ENCODE measurements at regions not wholly inside any gene's neighbourhood (a gene's known extent, or its start where the extent isn't known, plus 50 kb on each side); places are given as distances from the start of the nearest gene placed in this dataset.

DNA sequence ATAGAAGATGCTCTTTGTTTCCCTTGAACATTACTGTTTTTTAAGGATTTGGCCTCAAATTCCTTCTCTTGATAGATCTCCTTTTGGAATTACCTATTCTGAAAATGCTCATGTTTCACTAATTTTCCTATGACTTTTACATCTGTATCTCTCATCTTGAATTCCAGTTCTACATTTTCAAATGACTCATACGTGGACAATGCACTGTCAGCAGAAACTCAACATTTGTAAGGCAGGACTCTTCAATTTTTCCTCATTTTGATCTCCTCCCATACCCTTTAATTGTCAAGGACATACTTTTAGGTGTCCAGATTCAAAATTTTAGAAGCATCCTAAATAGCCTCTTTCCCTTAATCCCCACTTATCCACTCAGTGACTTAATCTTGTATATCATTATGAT is 341.0 kb upstream of the RASGRP1 start:
- H3K79me1 ChIP-seq (ENCODE audit: low read depth, low read length), result no peaks in the 10 kb centered on the region
- H3K27ac ChIP-seq (ENCODE audit: low read depth, low read length), result no peak overlapping the region
- no peak overlapping the region for H2AK5ac ChIP-seq (ENCODE audit: low read depth, low read length)
- H3K18ac ChIP-seq (ENCODE audit: extremely low read depth, low read length), result no peak overlapping the region
- ChIA-PET POLR2A (ENCODE audit: partially characterized antibody) (no interaction called here), CTCF (ENCODE audit: partially characterized antibody) (no interaction called here)
- no peaks in the 10 kb centered on the region for H3K79me2 ChIP-seq (ENCODE audit: control insufficient read depth in 1 of 2, insufficient read depth in 2 of 2, low read length in 2 of 2)
- no peak overlapping the region for H2BK12ac ChIP-seq (ENCODE audit: low read depth, low read length)
- 86% methylated on average over 1 of the region's 1 CpG; no CpG with 5 or more reads in 1 of the 2 experiments for WGBS, 2 experiments (ENCODE audit: extremely low coverage in 1 of 2, insufficient coverage in 1 of 2, insufficient read length in 1 of 2, insufficient replicate concordance in 2 of 2, low coverage in 1 of 2, low lambda C conversion rate in 2 of 2, missing lambda C conversion rate in 1 of 2)
- no peaks in the 10 kb centered on the region for H3K27me3 ChIP-seq (replicated peaks in 1 of 4; ENCODE audit: control insufficient read depth in 3 of 4, extremely low read depth in 1 of 4, insufficient read depth in 3 of 4, low read length in 3 of 4)
- H3K14ac ChIP-seq (ENCODE audit: insufficient read length), result no peak overlapping the region
- H3K36me3 ChIP-seq (ENCODE audit: control insufficient read depth in 2 of 4, insufficient read depth in 4 of 4, low read length in 3 of 4), result no peaks in the 10 kb centered on the region
- H2BK20ac ChIP-seq (ENCODE audit: low read length), result no peak overlapping the region
- no peak overlapping the region for H4K91ac ChIP-seq (replicated peaks; ENCODE audit: insufficient read length, low read length)
- H2BK120ac ChIP-seq (replicated peaks; ENCODE audit: low read depth, low read length), result no peak overlapping the region
- DNase-seq (ENCODE audit: low read depth in 1 of 2, low spot score in 2 of 2), result no peak
- H3K9ac ChIP-seq (replicated peaks in 1 of 4; ENCODE audit: extremely low read depth in 1 of 4, low read depth in 3 of 4, low read length in 3 of 4), result no peak overlapping the region
- no peak for FAIRE-seq
- H3K23ac ChIP-seq (ENCODE audit: insufficient read length), result no peak overlapping the region
- H3K56ac ChIP-seq (replicated peaks; ENCODE audit: insufficient read length, low read depth, low read length), result no peak overlapping the region
- H3K4ac ChIP-seq (replicated peaks; ENCODE audit: insufficient read length, low read depth, low read length), result no peak overlapping the region
- H2BK15ac ChIP-seq (ENCODE audit: low read length), result no peak overlapping the region
- H3K4me3 ChIP-seq (ENCODE audit: extremely low read depth in 1 of 4, insufficient read depth in 2 of 4, low read depth in 3 of 4, low read length in 4 of 4), result no peak overlapping the region
- H3K4me1 ChIP-seq (replicated peaks in 1 of 4; ENCODE audit: control insufficient read depth in 3 of 4, insufficient read depth in 4 of 4, low read length in 3 of 4), result no peaks in the 10 kb centered on the region; a peak in 1 of 7 replicates
- H4K20me1 ChIP-seq (replicated peaks in 1 of 2; ENCODE audit: control insufficient read depth in 1 of 2, insufficient read depth in 2 of 2, low read length in 2 of 2), result no peaks in the 10 kb centered on the region
- no peak overlapping the region for H3K4me2 ChIP-seq (ENCODE audit: insufficient read depth in 1 of 2, low read depth in 2 of 2, low read length in 2 of 2)
- no peak overlapping the region for H2AFZ ChIP-seq (ENCODE audit: low read length)
- H3K23me2 ChIP-seq (ENCODE audit: low read depth, low read length), result no peaks in the 10 kb centered on the region
- H2BK5ac ChIP-seq (ENCODE audit: low read depth, low read length), result no peak overlapping the region
- H3K9me3 ChIP-seq (ENCODE audit: insufficient read depth in 2 of 2, low read depth in 1 of 2, low read length in 1 of 2), result no peaks in the 10 kb centered on the region
- no peak overlapping the region for H4K8ac ChIP-seq (ENCODE audit: extremely low read depth, insufficient read depth, low read length)
- no peak overlapping the region for H4K5ac ChIP-seq (ENCODE audit: insufficient read length, low read depth, low read length)
- TF ChIP-seq TEAD4 (IDR thresholded peaks at IDR 0.05; ENCODE audit: low read depth, low read length) (no peak), YY1 (IDR thresholded peaks at IDR 0.05; ENCODE audit: low read depth, low read length) (no peak), CHD2 (IDR thresholded peaks at IDR 0.05; ENCODE audit: low read length) (no peak), KDM1A (IDR thresholded peaks at IDR 0.05; ENCODE audit: borderline replicate concordance, low read length) (no peak), POU5F1 (IDR thresholded peaks at IDR 0.05; ENCODE audit: low read depth, low read length) (no peak), RFX5 (IDR thresholded peaks at IDR 0.05; ENCODE audit: borderline replicate concordance, low read depth, low read length) (no peak), RNF2 (IDR thresholded peaks at IDR 0.05; ENCODE audit: borderline replicate concordance, low read depth, low read length, missing control alignments, poor library complexity, severe bottlenecking) (no peak), SIX5 (IDR thresholded peaks at IDR 0.05; ENCODE audit: low read depth, low read length) (no peak)
